Neuronal stem cell (in vitro differentiated cells): ENCODE measurements at regions not wholly inside any gene's neighbourhood (a gene's known extent, or its start where the extent isn't known, plus 50 kb on each side); places are given as distances from the start of the nearest gene placed in this dataset.

Experiments
- DNase-seq: peaks from one replicate; pipeline ENCODE4 v3.0.0-alpha.2; 2013; ENCODE audit warnings: low spot score
- H2AFZ ChIP-seq: one replicate; pipeline ENCODE4 v1.6.1; 2013; ENCODE audit warnings: mild to moderate bottlenecking, low read length, inconsistent platforms
- H2AK5ac ChIP-seq: 2 replicates; pipeline ENCODE4 v1.6.1; 2013; ENCODE audit warnings: low read depth, mild to moderate bottlenecking, inconsistent platforms, low read length, moderate library complexity, mixed read lengths
- H2BK120ac ChIP-seq: 2 replicates; pipeline ENCODE4 v1.6.1; 2013; ENCODE audit warnings: low read depth, mild to moderate bottlenecking, inconsistent platforms, low read length, moderate library complexity, mixed read lengths
- H2BK12ac ChIP-seq: one replicate; pipeline ENCODE4 v1.6.1; 2013; ENCODE audit warnings: low read length, inconsistent platforms
- H2BK15ac ChIP-seq: 2 replicates; pipeline ENCODE4 v1.6.1; 2013; ENCODE audit warnings: mild to moderate bottlenecking, low read length, inconsistent platforms, mixed read lengths
- H2BK5ac ChIP-seq: one replicate; pipeline ENCODE4 v1.6.1; 2013; ENCODE audit warnings: inconsistent platforms, mild to moderate bottlenecking, low read length, moderate library complexity
- H3K14ac ChIP-seq: one replicate; pipeline ENCODE4 v1.6.1; 2013; ENCODE audit warnings: low read length, inconsistent platforms
- H3K18ac ChIP-seq: 2 replicates; pipeline ENCODE4 v1.6.1; 2013; ENCODE audit warnings: low read length, inconsistent platforms
- H3K23ac ChIP-seq: 2 replicates; pipeline ENCODE4 v1.6.1; 2013; ENCODE audit warnings: low read depth, mild to moderate bottlenecking, mixed read lengths, low read length, inconsistent platforms; ENCODE audit not compliant: poor library complexity
- H3K27ac ChIP-seq: replicated peaks from 3 replicates; pipeline ENCODE4 v1.5.1; 2013; ENCODE audit warnings: low read length, inconsistent platforms
- H3K27me3 ChIP-seq, 3 experiments: 2 replicates each; pipeline ENCODE4 v1.6.1; 2013; ENCODE audit warnings: low read length in 3 of 3, mild to moderate bottlenecking in 2 of 3, inconsistent platforms in 1 of 3, low read depth in 1 of 3, mixed read lengths in 1 of 3, moderate library complexity in 1 of 3; ENCODE audit not compliant: control insufficient read depth in 3 of 3, insufficient read depth in 3 of 3
- H3K36me3 ChIP-seq, 2 donors: replicated peaks in 1 of 2; 2 replicates each; pipeline ENCODE4 v1.6.1; 2013; ENCODE audit warnings: low read length in 2 of 2; ENCODE audit not compliant: control insufficient read depth in 2 of 2, insufficient read depth in 2 of 2
- H3K4ac ChIP-seq: 2 replicates; pipeline ENCODE4 v1.6.1; 2013; ENCODE audit warnings: inconsistent platforms, mild to moderate bottlenecking, low read length, moderate library complexity
- H3K4me1 ChIP-seq, 2 donors: 1 replicate in 1 of 2; 2 replicates in 1 of 2; pipeline ENCODE4 v1.6.1; 2013; ENCODE audit warnings: low read length in 2 of 2, low read depth in 1 of 2; ENCODE audit not compliant: control insufficient read depth in 2 of 2, insufficient read depth in 1 of 2
- H3K4me2 ChIP-seq: one replicate; pipeline ENCODE4 v1.6.1; 2013; ENCODE audit warnings: mild to moderate bottlenecking, low read length, inconsistent platforms; ENCODE audit not compliant: insufficient read depth, poor library complexity, severe bottlenecking
- H3K4me3 ChIP-seq, 2 donors: 2 replicates each; pipeline ENCODE4 v1.5.1; 2013; ENCODE audit warnings: low read length in 2 of 2, mild to moderate bottlenecking in 2 of 2, inconsistent platforms in 1 of 2, moderate library complexity in 1 of 2
- H3K79me1 ChIP-seq: one replicate; pipeline ENCODE4 v1.6.1; 2013; ENCODE audit warnings: low read depth, mild to moderate bottlenecking, inconsistent platforms, low read length, moderate library complexity
- H3K9ac ChIP-seq: one replicate; pipeline ENCODE4 v1.6.1; 2013; ENCODE audit warnings: mild to moderate bottlenecking, low read depth, low read length, inconsistent platforms; ENCODE audit not compliant: poor library complexity
- H3K9me3 ChIP-seq, 2 donors: replicated peaks in 1 of 2; 2 replicates each; pipeline versions ENCODE3 to v1.6.1; 2013; ENCODE audit warnings: low read length in 2 of 2, mild to moderate bottlenecking in 2 of 2, inconsistent platforms in 1 of 2, low read depth in 1 of 2, mixed read lengths in 1 of 2, moderate library complexity in 1 of 2; ENCODE audit not compliant: control insufficient read depth in 2 of 2, insufficient read depth in 1 of 2
- H4K8ac ChIP-seq: one replicate; pipeline ENCODE4 v1.6.1; 2013; ENCODE audit warnings: low read depth, mild to moderate bottlenecking, inconsistent platforms, low read length, moderate library complexity
- H4K91ac ChIP-seq: one replicate; pipeline ENCODE4 v1.6.1; 2013; ENCODE audit warnings: low read length, low read depth, mild to moderate bottlenecking, inconsistent platforms; ENCODE audit not compliant: poor library complexity
- WGBS, 2 donors: extraction: QIAGEN DNeasy Blood & Tissue Kit; methylation state at CpG; one replicate each; pipeline ENCODE4 v1.1.7; 2013; ENCODE audit warnings: missing lambda C conversion rate in 2 of 2, mixed read lengths in 1 of 2; ENCODE audit not compliant: insufficient read length in 2 of 2, insufficient replicate concordance in 1 of 2; ENCODE audit errors: extremely low coverage in 2 of 2; 5-methylcytosine and 5-hydroxymethylcytosine counted together

DNA sequence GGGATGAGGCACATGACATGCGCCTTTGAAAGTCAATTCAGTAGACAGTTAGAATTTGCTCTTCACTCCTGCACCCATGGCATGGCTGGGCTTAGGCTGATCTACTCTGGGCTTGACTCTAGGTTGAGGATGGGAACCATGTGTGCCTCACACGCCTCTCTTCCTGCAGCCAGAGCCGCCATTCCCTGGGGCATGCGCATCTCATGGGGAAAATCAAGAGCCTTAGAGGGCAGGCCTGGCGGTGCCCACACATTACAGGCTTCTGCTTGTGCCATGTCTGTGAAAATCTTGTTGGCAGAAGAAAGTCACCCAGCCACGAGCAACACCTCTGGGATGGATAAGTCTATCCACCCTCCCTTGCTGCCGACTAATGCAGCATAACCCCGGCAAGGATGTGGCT is 808.5 kb downstream of the CDH9 start:
- Histone ChIP-seq H3K9me3 (no peaks in the 10 kb centered on the region), H3K79me1 (no peaks in the 10 kb centered on the region), H3K4me2 (no peak overlapping the region), H2AK5ac (no peak overlapping the region), H3K14ac (no peak overlapping the region), H3K4me1 (no peaks in the 10 kb centered on the region), H4K8ac (no peak overlapping the region), H3K4me3 (no peak overlapping the region), H3K27me3 (no peaks in the 10 kb centered on the region), H4K91ac (no peak overlapping the region), H3K27ac (no peak overlapping the region), H2BK5ac (no peak overlapping the region), H2BK12ac (no peak overlapping the region), H3K18ac (no peak overlapping the region), H2AFZ (no peak overlapping the region), H3K9ac (no peak overlapping the region), H2BK15ac (no peak overlapping the region), H3K23ac (no peak overlapping the region), H2BK120ac (no peak overlapping the region), H3K36me3 (no peaks in the 10 kb centered on the region), H3K4ac (no peak overlapping the region)
- WGBS, 2 donors = no CpG with 5 or more reads among the region's 8 CpGs
- no peak for DNase-seq

DNA sequence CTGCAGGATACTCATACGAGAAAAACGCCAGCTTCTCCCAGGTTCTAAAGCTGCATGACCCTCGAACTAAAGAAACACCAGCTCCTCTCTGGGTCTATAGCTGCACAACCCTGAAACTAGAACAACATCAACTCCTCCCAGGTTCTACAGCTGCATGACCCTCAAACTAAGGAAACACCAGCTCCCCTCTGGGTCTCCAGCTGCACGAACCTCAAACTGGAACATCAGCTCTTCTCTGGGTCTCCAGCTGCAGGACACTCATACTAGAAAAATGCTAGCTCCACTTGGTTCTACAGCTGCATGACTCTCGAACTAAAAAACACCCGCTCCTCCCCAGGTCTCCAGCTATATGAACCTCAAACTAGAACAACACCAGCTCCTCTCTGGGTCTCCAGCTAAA is 811.1 kb downstream of the CDH9 start:
- Histone ChIP-seq H4K91ac (no peak overlapping the region), H3K4me3 (no peak overlapping the region), H4K8ac (no peak overlapping the region), H3K9ac (no peak overlapping the region), H3K36me3 (no peaks in the 10 kb centered on the region), H3K27me3 (no peaks in the 10 kb centered on the region), H2BK15ac (no peak overlapping the region), H3K27ac (no peak overlapping the region), H2AK5ac (no peak overlapping the region), H3K9me3 (no peaks in the 10 kb centered on the region), H3K23ac (no peak overlapping the region), H3K14ac (no peak overlapping the region), H3K4me1 (no peaks in the 10 kb centered on the region), H3K79me1 (no peaks in the 10 kb centered on the region), H2BK12ac (no peak overlapping the region), H2BK5ac (no peak overlapping the region), H3K4me2 (no peak overlapping the region), H2BK120ac (no peak overlapping the region), H3K18ac (no peak overlapping the region), H3K4ac (no peak overlapping the region), H2AFZ (no peak overlapping the region)
- DNase-seq = no peak
- no CpG with 5 or more reads among the region's 6 CpGs for WGBS, 2 donors

GRCh38 chr5:26205121-26205520 is 833.3 kb downstream of the CDH9 start:
- no peak overlapping the region for H2BK5ac ChIP-seq
- no peaks in the 10 kb centered on the region for H3K27me3 ChIP-seq
- no peak overlapping the region for H3K18ac ChIP-seq
- H2BK120ac ChIP-seq = no peak overlapping the region
- H3K9ac ChIP-seq = no peak overlapping the region
- H2AK5ac ChIP-seq = no peak overlapping the region
- no peak overlapping the region for H3K4ac ChIP-seq
- no peaks in the 10 kb centered on the region for H3K79me1 ChIP-seq
- no peaks in the 10 kb centered on the region for H3K9me3 ChIP-seq
- no peak for DNase-seq
- H2BK12ac ChIP-seq = no peak overlapping the region
- no CpG with 5 or more reads among the region's 2 CpGs for WGBS, 2 donors
- no peak overlapping the region for H2AFZ ChIP-seq
- no peak overlapping the region for H4K8ac ChIP-seq
- no peak overlapping the region for H3K4me2 ChIP-seq
- H3K27ac ChIP-seq = no peak overlapping the region
- H3K4me3 ChIP-seq = no peak overlapping the region
- no peaks in the 10 kb centered on the region for H3K4me1 ChIP-seq
- no peaks in the 10 kb centered on the region for H3K36me3 ChIP-seq
- no peak overlapping the region for H4K91ac ChIP-seq
- H3K14ac ChIP-seq = no peak overlapping the region
- no peak overlapping the region for H2BK15ac ChIP-seq
- no peak overlapping the region for H3K23ac ChIP-seq

GRCh38 chr5:26193626-26194025 is 844.8 kb downstream of the CDH9 start:
- WGBS, 2 donors = no CpG with 5 or more reads among the region's 5 CpGs
- Histone ChIP-seq H3K9ac (no peak overlapping the region), H3K4me2 (no peak overlapping the region), H3K4ac (no peak overlapping the region), H3K9me3 (no peaks in the 10 kb centered on the region), H3K4me1 (no peaks in the 10 kb centered on the region), H3K27me3 (no peaks in the 10 kb centered on the region), H3K14ac (no peak overlapping the region), H2BK12ac (no peak overlapping the region), H4K91ac (no peak overlapping the region), H2BK120ac (no peak overlapping the region), H3K36me3 (no peaks in the 10 kb centered on the region), H2AK5ac (no peak overlapping the region), H3K4me3 (no peak overlapping the region), H2BK5ac (no peak overlapping the region), H2AFZ (no peak overlapping the region), H3K79me1 (no peaks in the 10 kb centered on the region), H2BK15ac (no peak overlapping the region), H3K23ac (no peak overlapping the region), H3K18ac (no peak overlapping the region), H4K8ac (no peak overlapping the region), H3K27ac (no peak overlapping the region)
- DNase-seq = no peak
